GM12878 (cell line): ENCODE measurements at regions not wholly inside any gene's neighbourhood (a gene's known extent, or its start where the extent isn't known, plus 50 kb on each side); places are given as distances from the start of the nearest gene placed in this dataset.

Experiments used
- ATAC-seq: fragments of 200-7000 bp; cut with Tn5 transposase; 3 replicates; pipeline ENCODE4 v1.9.1; 2020; ENCODE audit warnings: mild to moderate bottlenecking, moderate library complexity
- BruUV-seq: library from RNA; stranded (reverse); fragments of 400-500 nt; replicated peaks from 2 replicates; lab custom pipeline; 2021; lab: Mats Ljungman, UMichigan
- CTCF ChIA-PET: fragments of 300-600 bp; sonication (Branson Sonifier 250); formaldehyde crosslinking; extraction: SDS; loops from one replicate; lab custom pipeline; 2021; ENCODE audit warnings: inconsistent platforms; lab: Yijun Ruan, JAX
- POLR2A ChIA-PET: fragments of 350-600 bp; formaldehyde crosslinking; extraction: SDS; loops from one replicate; lab custom pipeline; 2021; ENCODE audit warnings: inconsistent platforms; lab: Charles Lee
- RAD21 ChIA-PET: fragments of 300-600 bp; sonication (Branson Sonifier 250); formaldehyde crosslinking; loops from one replicate; lab custom pipeline; 2023; ENCODE audit warnings: antibody characterized with exemption; ENCODE audit not compliant: unreplicated experiment; lab: Charles Lee
- SMC1A ChIA-PET: fragments of 300-600 bp; sonication (Branson Sonifier 250); formaldehyde crosslinking; loops from one replicate; lab custom pipeline; 2023; ENCODE audit not compliant: unreplicated experiment, uncharacterized antibody; lab: Charles Lee
- DNase-seq: peaks from one replicate; pipeline ENCODE4 v3.0.0-alpha.2; 2011; ENCODE audit warnings: low read depth, low spot score
- FAIRE-seq: peaks from 3 replicates; lab custom pipeline; 2011; peaks lifted over from hg19 to GRCh38; lab: Jason Lieb, UNC
- H2AFZ ChIP-seq: 2 replicates; pipeline ENCODE4 v1.6.0; 2011; ENCODE audit warnings: low read depth, low read length, control low read depth; ENCODE audit not compliant: control insufficient read depth
- H3K27ac ChIP-seq: 2 replicates; pipeline ENCODE4 v1.5.1; 2011; ENCODE audit warnings: control low read depth; ENCODE audit not compliant: control insufficient read depth, insufficient read depth
- H3K27me3 ChIP-seq, 2 experiments: replicated peaks in 1 of 2; 2 replicates each; pipeline versions ENCODE4 v1.6.0 to v1.6.1; 2011; ENCODE audit warnings: low read length in 1 of 2; ENCODE audit not compliant: control insufficient read depth in 2 of 2, insufficient read depth in 2 of 2
- H3K36me3 ChIP-seq, 2 experiments: 2 replicates each; pipeline ENCODE4 v1.5.1; 2011; ENCODE audit warnings: low read length in 1 of 2; ENCODE audit not compliant: control insufficient read depth in 2 of 2, insufficient read depth in 2 of 2
- H3K4me1 ChIP-seq: 2 replicates; pipeline ENCODE4 v1.6.1; 2011; ENCODE audit warnings: mild to moderate bottlenecking, low read length, moderate library complexity, mixed read lengths; ENCODE audit not compliant: control insufficient read depth, insufficient read depth
- H3K4me2 ChIP-seq: 2 replicates; pipeline ENCODE4 v1.6.0; 2011; ENCODE audit warnings: control low read depth; ENCODE audit not compliant: control insufficient read depth, insufficient read depth
- H3K4me3 ChIP-seq: fragments of 200-600 bp; sonication (generic); 2 replicates; pipeline ENCODE4 v1.5.1; 2016
- H3K79me2 ChIP-seq: 2 replicates; pipeline ENCODE4 v1.6.0; 2011; ENCODE audit warnings: low read length; ENCODE audit not compliant: control insufficient read depth, insufficient read depth
- H3K9ac ChIP-seq: 2 replicates; pipeline ENCODE4 v1.8.0; 2011; ENCODE audit warnings: low read length, control low read depth, mixed read lengths; ENCODE audit not compliant: control insufficient read depth, insufficient read depth
- H3K9me3 ChIP-seq: replicated peaks from 3 replicates; pipeline ENCODE4 v1.5.1; 2011; ENCODE audit warnings: mild to moderate bottlenecking, low read length; ENCODE audit not compliant: control insufficient read depth, insufficient read depth
- H4K20me1 ChIP-seq: 2 replicates; pipeline ENCODE4 v1.6.0; 2011; ENCODE audit not compliant: control insufficient read depth, insufficient read depth
- CBX5 ChIP-seq: sonication (generic); IDR thresholded peaks from 2 replicates; pipeline ENCODE4 v1.6.1; 2016; ENCODE audit warnings: low read depth, moderate library complexity, mild to moderate bottlenecking, inconsistent platforms
- CHD1 ChIP-seq: IDR thresholded peaks from 2 replicates; pipeline ENCODE4 v1.6.1; 2012; ENCODE audit warnings: low read depth, low read length, improper control_type of control experiment
- CREB1 ChIP-seq: IDR thresholded peaks from 2 replicates; pipeline ENCODE4 v1.6.1; 2012; ENCODE audit warnings: low read depth, mild to moderate bottlenecking, inconsistent platforms
- E2F4 ChIP-seq: IDR thresholded peaks from 2 replicates; pipeline ENCODE4 v1.6.1; 2012; ENCODE audit warnings: low read depth, low read length, improper control_type of control experiment
- KDM1A ChIP-seq: fragments of 200-600 bp; sonication (generic); IDR thresholded peaks from 2 replicates; pipeline ENCODE4 v1.6.1; 2016; ENCODE audit warnings: borderline replicate concordance
- MEF2A ChIP-seq: IDR thresholded peaks from 2 replicates; pipeline ENCODE4 v1.6.1; 2011; ENCODE audit warnings: low read depth, mild to moderate bottlenecking, low read length, moderate library complexity; ENCODE audit not compliant: insufficient read depth
- NFXL1 ChIP-seq: fragments of 450-650 bp; IDR thresholded peaks from 2 replicates; pipeline ENCODE4 v1.6.1; 2017; ENCODE audit warnings: antibody characterized with exemption, mild to moderate bottlenecking, borderline replicate concordance
- NFYA ChIP-seq: IDR thresholded peaks from 2 replicates; pipeline ENCODE4 v1.6.1; 2011; ENCODE audit warnings: low read depth, mild to moderate bottlenecking, low read length, improper control_type of control experiment, borderline replicate concordance
- RELA ChIP-seq: fragments of 450-650 bp; IDR thresholded peaks from 2 replicates; pipeline ENCODE4 v1.8.0; 2014; ENCODE audit warnings: borderline replicate concordance; ENCODE audit not compliant: partially characterized antibody
- TCF7 ChIP-seq: IDR thresholded peaks from 2 replicates; pipeline ENCODE4 v1.6.1; 2014; ENCODE audit warnings: antibody characterized with exemption, borderline replicate concordance
- ZBED1 ChIP-seq: IDR thresholded peaks from 2 replicates; pipeline ENCODE4 v1.6.1; 2016; ENCODE audit warnings: borderline replicate concordance
- WGBS: methylation state at CpG from one replicate; pipeline ENCODE4 v1.1.6; 2016; ENCODE audit warnings: low lambda C conversion rate; ENCODE audit not compliant: insufficient replicate concordance, insufficient coverage; ENCODE audit errors: missing lambda C conversion rate; 5-methylcytosine and 5-hydroxymethylcytosine counted together
- in situ Hi-C: fragments of 300-500 bp; cut with MboI; formaldehyde crosslinking; loops from 9 replicates; pipeline ENCODE4 v1.14.3; 2018; ENCODE audit warnings: mixed read lengths
- intact Hi-C: fragments of 100-400 bp; cut with micrococcal nuclease; formaldehyde crosslinking; loops from one replicate; pipeline ENCODE4 v1.14.2; 2022; ENCODE audit not compliant: unreplicated experiment
- TF ChIP-seq, protein P1 (sequence below): IDR thresholded peaks from 2 replicates; pipeline ENCODE4 v1.6.1; 2012; ENCODE audit warnings: mild to moderate bottlenecking, low read depth, low read length

- intact Hi-C loops (no loop called here), in situ Hi-C loops (no loop called here)
- WGBS: 13% methylated on average over 2 of the region's 3 CpGs
- ChIA-PET POLR2A (no interaction called here), CTCF (no interaction called here), RAD21 (no interaction called here), SMC1A (no interaction called here)
- Histone ChIP-seq H3K4me2 (no peak overlapping the region), H3K9me3 (no peaks in the 10 kb centered on the region), H3K9ac (no peak overlapping the region), H3K4me1 (no peaks in the 10 kb centered on the region), H4K20me1 (no peaks in the 10 kb centered on the region), H3K4me3 (no peak overlapping the region), H3K79me2 (no peaks in the 10 kb centered on the region), H3K27me3 (no peaks in the 10 kb centered on the region), H2AFZ (no peak overlapping the region), H3K36me3 (no peaks in the 10 kb centered on the region), H3K27ac (no peak overlapping the region)
- ATAC-seq (no peak), DNase-seq (no peak), FAIRE-seq (no peak)
- BruUV-seq: no TSS peak
- no peak for TF ChIP-seq ZBED1
- TF ChIP-seq CREB1: no peak
Observed at GRCh38 chr16:5422047-5422446, 324.5 kb upstream of the EEF2KMT start.

- Histone ChIP-seq H3K9ac (no peak overlapping the region), H3K9me3 (no peaks in the 10 kb centered on the region), H3K27me3 (no peaks in the 10 kb centered on the region), H3K36me3 (no peaks in the 10 kb centered on the region), H2AFZ (no peak overlapping the region), H3K4me3 (no peak overlapping the region), H4K20me1 (no peaks in the 10 kb centered on the region), H3K79me2 (no peaks in the 10 kb centered on the region), H3K4me2 (no peak overlapping the region), H3K27ac (no peak overlapping the region), H3K4me1 (no peaks in the 10 kb centered on the region)
- no peak for FAIRE-seq
- BruUV-seq: no TSS peak
- SMC1A ChIA-PET: no interaction called here
- 12% methylated on average over 5 of the region's 5 CpGs for WGBS
- intact Hi-C loops: no loop called here
- POLR2A ChIA-PET: no interaction called here
- in situ Hi-C loops: no loop called here
- CTCF ChIA-PET: no interaction called here
- RAD21 ChIA-PET: no interaction called here
- no peak for ATAC-seq
- DNase-seq: no peak
- TF ChIP-seq, protein P1, sequence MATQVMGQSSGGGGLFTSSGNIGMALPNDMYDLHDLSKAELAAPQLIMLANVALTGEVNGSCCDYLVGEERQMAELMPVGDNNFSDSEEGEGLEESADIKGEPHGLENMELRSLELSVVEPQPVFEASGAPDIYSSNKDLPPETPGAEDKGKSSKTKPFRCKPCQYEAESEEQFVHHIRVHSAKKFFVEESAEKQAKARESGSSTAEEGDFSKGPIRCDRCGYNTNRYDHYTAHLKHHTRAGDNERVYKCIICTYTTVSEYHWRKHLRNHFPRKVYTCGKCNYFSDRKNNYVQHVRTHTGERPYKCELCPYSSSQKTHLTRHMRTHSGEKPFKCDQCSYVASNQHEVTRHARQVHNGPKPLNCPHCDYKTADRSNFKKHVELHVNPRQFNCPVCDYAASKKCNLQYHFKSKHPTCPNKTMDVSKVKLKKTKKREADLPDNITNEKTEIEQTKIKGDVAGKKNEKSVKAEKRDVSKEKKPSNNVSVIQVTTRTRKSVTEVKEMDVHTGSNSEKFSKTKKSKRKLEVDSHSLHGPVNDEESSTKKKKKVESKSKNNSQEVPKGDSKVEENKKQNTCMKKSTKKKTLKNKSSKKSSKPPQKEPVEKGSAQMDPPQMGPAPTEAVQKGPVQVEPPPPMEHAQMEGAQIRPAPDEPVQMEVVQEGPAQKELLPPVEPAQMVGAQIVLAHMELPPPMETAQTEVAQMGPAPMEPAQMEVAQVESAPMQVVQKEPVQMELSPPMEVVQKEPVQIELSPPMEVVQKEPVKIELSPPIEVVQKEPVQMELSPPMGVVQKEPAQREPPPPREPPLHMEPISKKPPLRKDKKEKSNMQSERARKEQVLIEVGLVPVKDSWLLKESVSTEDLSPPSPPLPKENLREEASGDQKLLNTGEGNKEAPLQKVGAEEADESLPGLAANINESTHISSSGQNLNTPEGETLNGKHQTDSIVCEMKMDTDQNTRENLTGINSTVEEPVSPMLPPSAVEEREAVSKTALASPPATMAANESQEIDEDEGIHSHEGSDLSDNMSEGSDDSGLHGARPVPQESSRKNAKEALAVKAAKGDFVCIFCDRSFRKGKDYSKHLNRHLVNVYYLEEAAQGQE: no peak
- no peak for TF ChIP-seq ZBED1
- no peak for TF ChIP-seq NFXL1
- TF ChIP-seq TCF7: no peak
- TF ChIP-seq CHD1: no peak
- TF ChIP-seq KDM1A: no peak
- TF ChIP-seq RELA: no peak
- no peak for TF ChIP-seq E2F4
- no peak for TF ChIP-seq MEF2A
- no peak for TF ChIP-seq CBX5
- no peak for TF ChIP-seq NFYA
Observed at GRCh38 chr16:5416013-5416412, 318.4 kb upstream of the EEF2KMT start.
